GM12864 (cell line): ENCODE measurements at regions not wholly inside any gene's neighbourhood (a gene's known extent, or its start where the extent isn't known, plus 50 kb on each side); places are given as distances from the start of the nearest gene placed in this dataset.

Experiments
- DNase-seq: peaks from one replicate; pipeline ENCODE4 v3.0.0-alpha.2; 2011; ENCODE audit warnings: low read depth
- H3K4me3 ChIP-seq: 2 replicates; pipeline ENCODE4 v1.5.1; 2011; ENCODE audit warnings: mild to moderate bottlenecking, low read depth, low read length, control low read depth
- CTCF ChIP-seq: IDR thresholded peaks from 2 replicates; pipeline ENCODE4 v1.5.1; 2011; ENCODE audit warnings: low read depth, mild to moderate bottlenecking, moderate library complexity, low read length, control low read depth, inconsistent platforms; ENCODE audit errors: missing control alignments

GRCh38 chr2:78907089-78907488 lies 118.4 kb upstream of the REG3G start:
- no peak for DNase-seq
- TF ChIP-seq CTCF: no peak
- H3K4me3 ChIP-seq: no peak overlapping the region

GRCh38 chr2:78908973-78909372 lies 116.5 kb upstream of the REG3G start:
- TF ChIP-seq CTCF: no peak
- H3K4me3 ChIP-seq: no peak overlapping the region
- no peak for DNase-seq

GRCh38 chr2:78910376-78910775 lies 115.1 kb upstream of the REG3G start:
- DNase-seq: no peak
- TF ChIP-seq CTCF: no peak
- no peak overlapping the region for H3K4me3 ChIP-seq

GRCh38 chr2:78913257-78913656 lies 112.2 kb upstream of the REG3G start:
- TF ChIP-seq CTCF: no peak
- H3K4me3 ChIP-seq: no peak overlapping the region
- DNase-seq: no peak

- H3K4me3 ChIP-seq: no peak overlapping the region
- no peak for TF ChIP-seq CTCF
- DNase-seq: no peak
Observed at GRCh38 chr2:78925258-78925657, 100.2 kb upstream of the REG3G start.

GRCh38 chr2:78928502-78928901 lies 97.0 kb upstream of the REG3G start:
- H3K4me3 ChIP-seq: no peak overlapping the region; the same call in 1 of the 2 replicates
- no peak for TF ChIP-seq CTCF
- DNase-seq: no peak

- no peak overlapping the region for H3K4me3 ChIP-seq
- no peak for TF ChIP-seq CTCF
- no peak for DNase-seq
Observed at GRCh38 chr2:78940998-78941397, 84.5 kb upstream of the REG3G start.
